ENCODE measurements at regions not wholly inside any gene's neighbourhood (a gene's known extent, or its start where the extent isn't known, plus 50 kb on each side); places are given as distances from the start of the nearest gene placed in this dataset.

- H3K4me1 Mint-ChIP-seq (ENCODE audit: low read depth) = no peaks in the 10 kb centered on the region
- H3K27me3 Mint-ChIP-seq (ENCODE audit: insufficient read depth) = no peaks in the 10 kb centered on the region
- H3K9me3 Mint-ChIP-seq = peaks cover 30% of the 10 kb centered on the region
- no peak for DNase-seq
- H3K4me3 Mint-ChIP-seq = no peak overlapping the region
- TF ChIP-seq CTCF (IDR thresholded peaks at IDR 0.05) = no peak
- H3K27ac Mint-ChIP-seq = no peak overlapping the region
- H3K36me3 Mint-ChIP-seq (ENCODE audit: low read depth) = no peaks in the 10 kb centered on the region; the same call in 1 of the 2 replicates
These were observed 487.6 kb downstream of the GRXCR1 start for GRCh38 chr4:43380093-43380492.

DNA sequence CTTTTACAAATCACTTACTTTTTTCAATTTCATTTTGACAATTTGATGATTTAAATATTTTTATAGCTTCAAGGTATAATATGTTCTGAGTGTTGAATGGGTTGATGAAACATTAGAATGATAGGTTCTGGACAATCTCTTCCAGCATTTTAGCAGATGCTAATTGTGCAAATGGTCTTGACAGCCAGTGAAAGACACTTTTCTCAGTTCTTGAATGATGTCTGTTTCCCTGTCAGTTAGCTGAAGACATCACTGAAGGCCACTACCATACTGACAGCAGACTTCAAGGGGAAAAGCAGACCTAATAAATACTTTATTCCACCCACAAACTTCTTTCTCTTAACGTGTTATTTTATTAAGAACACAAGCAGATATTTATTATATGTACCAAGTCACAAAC is 498.6 kb downstream of the GRXCR1 start:
- H3K4me1 Mint-ChIP-seq (ENCODE audit: low read depth) = no peaks in the 10 kb centered on the region
- no peaks in the 10 kb centered on the region; the same call in 1 of the 2 replicates for H3K36me3 Mint-ChIP-seq (ENCODE audit: low read depth)
- no peak for DNase-seq
- H3K27me3 Mint-ChIP-seq (ENCODE audit: insufficient read depth) = no peaks in the 10 kb centered on the region
- H3K4me3 Mint-ChIP-seq = no peak overlapping the region
- H3K27ac Mint-ChIP-seq = no peak overlapping the region
- H3K9me3 Mint-ChIP-seq = peaks cover 36% of the 10 kb centered on the region
- no peak for TF ChIP-seq CTCF (IDR thresholded peaks at IDR 0.05)

DNA sequence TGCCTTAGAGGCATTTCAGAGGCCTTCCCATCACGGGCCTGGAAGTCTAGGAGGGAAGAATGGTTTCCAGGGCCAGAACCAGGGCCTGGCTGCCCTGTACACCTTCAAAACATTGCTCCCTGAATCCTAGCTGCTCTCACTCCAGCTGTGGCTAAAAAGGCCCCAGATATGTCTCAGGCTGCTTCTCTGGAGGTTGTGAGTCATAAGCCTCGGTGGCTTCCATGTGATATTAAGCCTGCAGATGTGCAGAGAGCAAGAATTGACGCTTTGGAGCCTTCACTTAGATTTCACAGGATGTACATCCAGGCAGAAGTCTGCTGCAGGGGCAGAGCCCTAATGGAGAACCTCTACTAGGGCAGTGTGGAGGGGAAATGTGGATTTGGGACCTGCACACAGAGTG is 502.5 kb downstream of the GRXCR1 start:
- no peak for TF ChIP-seq CTCF (IDR thresholded peaks at IDR 0.05)
- peaks cover 5% of the 10 kb centered on the region; the same call in 1 of the 2 replicates for H3K36me3 Mint-ChIP-seq (ENCODE audit: low read depth)
- H3K27ac Mint-ChIP-seq = no peak overlapping the region
- no peaks in the 10 kb centered on the region for H3K27me3 Mint-ChIP-seq (ENCODE audit: insufficient read depth)
- H3K9me3 Mint-ChIP-seq = peaks cover 51% of the 10 kb centered on the region
- no peaks in the 10 kb centered on the region for H3K4me1 Mint-ChIP-seq (ENCODE audit: low read depth)
- no peak for DNase-seq
- no peak overlapping the region for H3K4me3 Mint-ChIP-seq

- TF ChIP-seq CTCF (IDR thresholded peaks at IDR 0.05) = no peak
- Mint-ChIP-seq H3K27ac (no peak overlapping the region), H3K9me3 (peaks cover 52% of the 10 kb centered on the region), H3K36me3 (ENCODE audit: low read depth) (peaks cover 5% of the 10 kb centered on the region; the same call in 1 of the 2 replicates), H3K27me3 (ENCODE audit: insufficient read depth) (peaks cover under 1% of the 10 kb centered on the region; the same call in 1 of the 2 replicates), H3K4me1 (ENCODE audit: low read depth) (no peaks in the 10 kb centered on the region), H3K4me3 (no peak overlapping the region)
- no peak for DNase-seq
These were observed 507.2 kb downstream of the GRXCR1 start for GRCh38 chr4:43399726-43400125.

- no peak for DNase-seq
- H3K27me3 Mint-ChIP-seq (ENCODE audit: insufficient read depth) = peaks cover 1% of the 10 kb centered on the region
- TF ChIP-seq CTCF (IDR thresholded peaks at IDR 0.05) = no peak
- H3K9me3 Mint-ChIP-seq = peaks cover 54% of the 10 kb centered on the region
- H3K36me3 Mint-ChIP-seq (ENCODE audit: low read depth) = no peaks in the 10 kb centered on the region; the same call in 1 of the 2 replicates
- H3K4me1 Mint-ChIP-seq (ENCODE audit: low read depth) = no peaks in the 10 kb centered on the region
- no peak overlapping the region for H3K27ac Mint-ChIP-seq
- no peak overlapping the region for H3K4me3 Mint-ChIP-seq
These were observed 509.9 kb downstream of the GRXCR1 start for GRCh38 chr4:43402393-43402792.

- no peak for TF ChIP-seq CTCF (IDR thresholded peaks at IDR 0.05)
- no peak overlapping the region for H3K4me3 Mint-ChIP-seq
- H3K27me3 Mint-ChIP-seq (ENCODE audit: insufficient read depth) = peaks cover 1% of the 10 kb centered on the region; the same call in 1 of the 2 replicates
- H3K4me1 Mint-ChIP-seq (ENCODE audit: low read depth) = no peaks in the 10 kb centered on the region
- no peak for DNase-seq
- H3K9me3 Mint-ChIP-seq = peaks cover 52% of the 10 kb centered on the region
- no peak overlapping the region for H3K27ac Mint-ChIP-seq
- no peaks in the 10 kb centered on the region for H3K36me3 Mint-ChIP-seq (ENCODE audit: low read depth)
These were observed 518.1 kb downstream of the GRXCR1 start for GRCh38 chr4:43410636-43411035.

Measured in HFFc6 (cell line).